Frontal cortex (tissue), 3 donors: ENCODE measurements at regions not wholly inside any gene's neighbourhood (a gene's known extent, or its start where the extent isn't known, plus 50 kb on each side); places are given as distances from the start of the nearest gene placed in this dataset.
"Not testable (repeated sequence)": the region's sequence is repeated elsewhere in the genome, so short reads cannot be mapped to it uniquely, and the experiment has no call there.

Experiments used
- DNase-seq, 2 donors: peaks; one replicate each; pipeline ENCODE4 v3.0.0; 2012; ENCODE audit warnings: low spot score in 2 of 2
- FAIRE-seq: peaks from 2 replicates; lab custom pipeline; 2012; peaks lifted over from hg19 to GRCh38; lab: Jason Lieb, UNC
- donor health status: control.
- donor health status: control.
- donor health status: control.

GRCh38 chr4:28772066-28772465 lies 1911.4 kb downstream of the STIM2 start:
- no peak for DNase-seq
- no peak for FAIRE-seq

- FAIRE-seq (no peak), DNase-seq (no peak)
Observed at GRCh38 chr4:28772788-28773187, 1912.1 kb downstream of the STIM2 start.

- FAIRE-seq, result no peak
- DNase-seq, result no peak
Observed at GRCh38 chr4:28774344-28774743, 1913.7 kb downstream of the STIM2 start.

GRCh38 chr4:28776004-28776403 lies 1915.4 kb downstream of the STIM2 start:
- no peak for FAIRE-seq
- no peak for DNase-seq

- DNase-seq, result no peak
- peak; percentile 81 for FAIRE-seq
Observed at GRCh38 chr4:28784188-28784587, 1923.5 kb downstream of the STIM2 start.

- FAIRE-seq, result no peak
Observed at GRCh38 chr4:28787947-28788346, 1927.3 kb downstream of the STIM2 start.

GRCh38 chr4:28788929-28789490 lies 1928.4 kb downstream of the STIM2 start:
- FAIRE-seq (no peak), DNase-seq (no peak)

More at GRCh38 chr4:28787947-28788346, 1927.3 kb downstream of the STIM2 start:
- no peak for DNase-seq

- DNase-seq, result no peak
- FAIRE-seq, result no peak
Observed at GRCh38 chr4:28792917-28793597, 1927.1 kb upstream of the PCDH7 start.

GRCh38 chr4:28799696-28800095 lies 1920.5 kb upstream of the PCDH7 start:
- no peak for DNase-seq
- FAIRE-seq, result no peak

- DNase-seq (no peak), FAIRE-seq (no peak)
Observed at GRCh38 chr4:28811025-28811424, 1909.1 kb upstream of the PCDH7 start.

- DNase-seq (no peak), FAIRE-seq (no peak)
Observed at GRCh38 chr4:28822163-28822562, 1898.0 kb upstream of the PCDH7 start.

- FAIRE-seq (no peak), DNase-seq (no peak)
Observed at GRCh38 chr4:28827866-28828265, 1892.3 kb upstream of the PCDH7 start.

GRCh38 chr4:28831867-28832266 lies 1888.3 kb upstream of the PCDH7 start:
- FAIRE-seq, result no peak
- no peak for DNase-seq

- FAIRE-seq (no peak), DNase-seq (no peak)
Observed at GRCh38 chr4:28832444-28832843, 1887.7 kb upstream of the PCDH7 start.

GRCh38 chr4:28834120-28834519 lies 1886.0 kb upstream of the PCDH7 start:
- FAIRE-seq, result no peak
- DNase-seq, result no peak

- DNase-seq, result no peak
- no peak for FAIRE-seq
Observed at GRCh38 chr4:28835501-28835900, 1884.7 kb upstream of the PCDH7 start.

- FAIRE-seq (no peak), DNase-seq (no peak)
Observed at GRCh38 chr4:28842271-28842670, 1877.9 kb upstream of the PCDH7 start.

GRCh38 chr4:28845158-28845557 lies 1875.0 kb upstream of the PCDH7 start:
- no peak for FAIRE-seq
- no peak for DNase-seq

- FAIRE-seq, DNase-seq: not testable (repeated sequence)
Observed at GRCh38 chr4:28857028-28857427, 1863.1 kb upstream of the PCDH7 start.

- FAIRE-seq, result no peak
- DNase-seq, result no peak
Observed at GRCh38 chr4:28868841-28869240, 1851.3 kb upstream of the PCDH7 start.

GRCh38 chr4:28879178-28879577 lies 1841.0 kb upstream of the PCDH7 start:
- DNase-seq, result no peak
- no peak for FAIRE-seq

- no peak for DNase-seq
- FAIRE-seq, result no peak
Observed at GRCh38 chr4:28879900-28880299, 1840.3 kb upstream of the PCDH7 start.
